ENCODE measurements at regions not wholly inside any gene's neighbourhood (a gene's known extent, or its start where the extent isn't known, plus 50 kb on each side); places are given as distances from the start of the nearest gene placed in this dataset.

GRCh38 chr7:132004529-132004928 lies 448.1 kb upstream of the PODXL start:
- TF ChIP-seq, protein P1, sequence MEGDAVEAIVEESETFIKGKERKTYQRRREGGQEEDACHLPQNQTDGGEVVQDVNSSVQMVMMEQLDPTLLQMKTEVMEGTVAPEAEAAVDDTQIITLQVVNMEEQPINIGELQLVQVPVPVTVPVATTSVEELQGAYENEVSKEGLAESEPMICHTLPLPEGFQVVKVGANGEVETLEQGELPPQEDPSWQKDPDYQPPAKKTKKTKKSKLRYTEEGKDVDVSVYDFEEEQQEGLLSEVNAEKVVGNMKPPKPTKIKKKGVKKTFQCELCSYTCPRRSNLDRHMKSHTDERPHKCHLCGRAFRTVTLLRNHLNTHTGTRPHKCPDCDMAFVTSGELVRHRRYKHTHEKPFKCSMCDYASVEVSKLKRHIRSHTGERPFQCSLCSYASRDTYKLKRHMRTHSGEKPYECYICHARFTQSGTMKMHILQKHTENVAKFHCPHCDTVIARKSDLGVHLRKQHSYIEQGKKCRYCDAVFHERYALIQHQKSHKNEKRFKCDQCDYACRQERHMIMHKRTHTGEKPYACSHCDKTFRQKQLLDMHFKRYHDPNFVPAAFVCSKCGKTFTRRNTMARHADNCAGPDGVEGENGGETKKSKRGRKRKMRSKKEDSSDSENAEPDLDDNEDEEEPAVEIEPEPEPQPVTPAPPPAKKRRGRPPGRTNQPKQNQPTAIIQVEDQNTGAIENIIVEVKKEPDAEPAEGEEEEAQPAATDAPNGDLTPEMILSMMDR (IDR thresholded peaks at IDR 0.05): no peak
- TF ChIP-seq ZNF302 (CRISPR knock-in tag; IDR thresholded peaks at IDR 0.05) (no peak), JUNB (IDR thresholded peaks at IDR 0.05) (no peak), HOXA7 (CRISPR knock-in tag; IDR thresholded peaks at IDR 0.05) (no peak), MAX (IDR thresholded peaks at IDR 0.05) (no peak), JUN (IDR thresholded peaks at IDR 0.05) (no peak), ZC3H11A (IDR thresholded peaks at IDR 0.05) (no peak), MAFK (IDR thresholded peaks at IDR 0.05; ENCODE audit: partially characterized antibody) (no peak), HMGXB4 (CRISPR knock-in tag; IDR thresholded peaks at IDR 0.05; ENCODE audit: borderline replicate concordance) (no peak)

Data from A549 (cell line).